ENCODE measurements at regions not wholly inside any gene's neighbourhood (a gene's known extent, or its start where the extent isn't known, plus 50 kb on each side); places are given as distances from the start of the nearest gene placed in this dataset.
A peak's percentile ranks its signal among the peaks of the same experiment; 100 is the strongest.
"Not testable (repeated sequence)": the region's sequence is repeated elsewhere in the genome, so short reads cannot be mapped to it uniquely, and the experiment has no call there.

- Histone ChIP-seq H2AFZ (no peak overlapping the region), H3K9ac (no peak overlapping the region), H3K27ac (no peak overlapping the region), H3K4me3 (no peak overlapping the region), H3K4me2 (ENCODE audit: unreplicated experiment) (no peak overlapping the region), H3K27me3 (replicated peaks; ENCODE audit: insufficient read depth) (peaks cover 28% of the 10 kb centered on the region), H4K20me1 (ENCODE audit: insufficient read depth) (no peaks in the 10 kb centered on the region), H3F3A (ENCODE audit: insufficient read depth) (no peaks in the 10 kb centered on the region), H3K9me3 (ENCODE audit: low read depth) (no peaks in the 10 kb centered on the region), H3K79me2 (ENCODE audit: insufficient read depth) (no peaks in the 10 kb centered on the region), H3K4me1 (ENCODE audit: insufficient read depth) (no peaks in the 10 kb centered on the region), H3K36me3 (ENCODE audit: low read depth) (no peaks in the 10 kb centered on the region), H3K9me2 (ENCODE audit: insufficient read depth) (no peaks in the 10 kb centered on the region)
- TF ChIP-seq EZH2phosphoT487 (IDR thresholded peaks at IDR 0.05; ENCODE audit: insufficient read depth, low read depth) = no peak
- TF ChIP-seq EZH2 (IDR thresholded peaks at IDR 0.05; ENCODE audit: insufficient read depth, poor library complexity, severe bottlenecking) = no peak
- WGBS, 2 experiments (ENCODE audit: low coverage in 1 of 2, low lambda C conversion rate in 2 of 2, missing lambda C conversion rate in 2 of 2) = 78 to 82% methylated on average over 4 of the region's 4 CpGs
- DNase-seq = no peak
- in situ Hi-C loops (cut with MboI) = no loop called here
Observed at GRCh38 chr1:239985044-239985443, 106.6 kb upstream of the FMN2 start.

DNA sequence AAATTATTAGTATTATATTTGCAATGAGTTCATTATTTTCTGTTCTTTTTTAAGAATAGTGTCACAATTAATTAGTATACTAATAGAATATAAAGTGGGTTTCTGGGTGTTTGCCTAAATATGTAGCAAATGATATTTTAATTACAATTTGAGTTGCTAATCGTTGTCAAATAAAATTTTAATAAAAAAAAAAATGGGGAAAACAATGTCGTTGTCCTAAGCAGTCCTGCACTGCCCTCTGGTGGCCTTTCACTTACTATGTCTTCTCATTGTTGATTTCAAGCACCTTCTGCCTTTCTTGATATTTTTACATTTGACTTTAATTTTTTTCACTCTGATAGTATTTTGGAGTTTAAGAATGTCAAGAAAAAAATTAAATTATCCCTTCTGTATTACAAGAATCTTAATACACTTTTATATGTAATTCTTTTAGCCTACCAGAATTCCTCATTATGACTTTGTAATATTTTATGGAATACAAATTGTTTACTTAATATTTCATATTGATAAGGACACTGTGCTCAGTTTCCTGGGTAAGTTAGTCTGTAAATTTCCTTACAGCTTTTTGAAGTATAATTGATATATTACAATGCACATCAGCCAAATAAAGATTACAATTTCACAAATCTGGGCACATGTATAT lies 104.5 kb upstream of the FMN2 start:
- Histone ChIP-seq H3K4me2 (ENCODE audit: unreplicated experiment) (no peak overlapping the region), H3K36me3 (ENCODE audit: low read depth) (no peaks in the 10 kb centered on the region), H3K27me3 (replicated peaks; ENCODE audit: insufficient read depth) (peaks cover 42% of the 10 kb centered on the region), H3K27ac (no peak overlapping the region), H3K79me2 (ENCODE audit: insufficient read depth) (no peaks in the 10 kb centered on the region), H3K9me3 (ENCODE audit: low read depth) (no peaks in the 10 kb centered on the region), H3K4me3 (no peak overlapping the region), H3K4me1 (ENCODE audit: insufficient read depth) (no peaks in the 10 kb centered on the region), H4K20me1 (ENCODE audit: insufficient read depth) (no peaks in the 10 kb centered on the region), H3K9me2 (ENCODE audit: insufficient read depth) (no peaks in the 10 kb centered on the region), H2AFZ (no peak overlapping the region), H3F3A (ENCODE audit: insufficient read depth) (no peaks in the 10 kb centered on the region), H3K9ac (no peak overlapping the region)
- WGBS, 2 experiments (ENCODE audit: low coverage in 1 of 2, low lambda C conversion rate in 2 of 2, missing lambda C conversion rate in 2 of 2) = 0 to 3% methylated on average over 2 of the region's 2 CpGs
- in situ Hi-C loops (cut with MboI) = no loop called here
- no peak for TF ChIP-seq EZH2 (IDR thresholded peaks at IDR 0.05; ENCODE audit: insufficient read depth, poor library complexity, severe bottlenecking)
- TF ChIP-seq EZH2phosphoT487 (IDR thresholded peaks at IDR 0.05; ENCODE audit: insufficient read depth, low read depth) = no peak
- peak; percentile 72 for DNase-seq

DNA sequence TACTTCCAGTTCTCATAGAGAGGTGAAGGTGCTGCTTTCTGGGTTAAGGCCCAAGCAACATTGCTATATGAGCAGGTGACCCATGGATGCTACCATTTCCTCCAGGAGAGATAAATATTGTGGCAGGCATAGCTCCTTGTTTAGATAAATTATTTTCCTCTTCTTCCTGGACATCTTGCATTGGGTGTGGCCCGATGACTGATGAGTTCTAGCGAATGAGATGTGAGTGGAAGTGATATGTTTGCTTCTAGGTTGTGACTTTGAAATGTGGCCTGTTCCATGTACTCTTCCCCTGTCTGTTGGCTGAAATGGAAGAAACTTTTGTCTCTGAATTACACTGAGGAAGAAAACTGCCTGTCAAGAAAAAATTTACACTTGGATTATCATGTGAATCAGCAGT lies 101.7 kb upstream of the FMN2 start:
- no peaks in the 10 kb centered on the region for H3F3A ChIP-seq (ENCODE audit: insufficient read depth)
- H3K9ac ChIP-seq = no peak overlapping the region
- H3K4me1 ChIP-seq (ENCODE audit: insufficient read depth) = no peaks in the 10 kb centered on the region
- in situ Hi-C loops (cut with MboI) = no loop called here
- peaks cover 52% of the 10 kb centered on the region for H3K27me3 ChIP-seq (replicated peaks; ENCODE audit: insufficient read depth)
- no peaks in the 10 kb centered on the region for H3K79me2 ChIP-seq (ENCODE audit: insufficient read depth)
- TF ChIP-seq EZH2 (IDR thresholded peaks at IDR 0.05; ENCODE audit: insufficient read depth, poor library complexity, severe bottlenecking) (no peak), EZH2phosphoT487 (IDR thresholded peaks at IDR 0.05; ENCODE audit: insufficient read depth, low read depth) (no peak)
- H3K9me3 ChIP-seq (ENCODE audit: low read depth) = no peaks in the 10 kb centered on the region
- 63 to 66% methylated on average over 2 of the region's 2 CpGs for WGBS, 2 experiments (ENCODE audit: low coverage in 1 of 2, low lambda C conversion rate in 2 of 2, missing lambda C conversion rate in 2 of 2)
- H3K4me2 ChIP-seq (ENCODE audit: unreplicated experiment) = no peak overlapping the region
- DNase-seq = no peak
- no peaks in the 10 kb centered on the region for H4K20me1 ChIP-seq (ENCODE audit: insufficient read depth)
- no peaks in the 10 kb centered on the region for H3K36me3 ChIP-seq (ENCODE audit: low read depth)
- no peaks in the 10 kb centered on the region for H3K9me2 ChIP-seq (ENCODE audit: insufficient read depth)
- H3K4me3 ChIP-seq = no peak overlapping the region
- H3K27ac ChIP-seq = no peak overlapping the region
- no peak overlapping the region for H2AFZ ChIP-seq

GRCh38 chr1:239992566-239992965 lies 99.1 kb upstream of the FMN2 start:
- H3K4me1 ChIP-seq (ENCODE audit: insufficient read depth); H3K79me2 ChIP-seq (ENCODE audit: insufficient read depth); in situ Hi-C loops (cut with MboI); H3F3A ChIP-seq (ENCODE audit: insufficient read depth); H3K9me3 ChIP-seq (ENCODE audit: low read depth); H3K4me3 ChIP-seq; H3K9ac ChIP-seq; H3K36me3 ChIP-seq (ENCODE audit: low read depth); H3K27ac ChIP-seq; DNase-seq; H4K20me1 ChIP-seq (ENCODE audit: insufficient read depth); H3K4me2 ChIP-seq (ENCODE audit: unreplicated experiment); H3K9me2 ChIP-seq (ENCODE audit: insufficient read depth); H2AFZ ChIP-seq: not testable (repeated sequence)
- WGBS, 2 experiments (ENCODE audit: low coverage in 1 of 2, low lambda C conversion rate in 2 of 2, missing lambda C conversion rate in 2 of 2) = 37 to 49% methylated on average over 7 to 8 of the region's 8 CpGs
- peaks cover 68% of the 10 kb centered on the region for H3K27me3 ChIP-seq (replicated peaks; ENCODE audit: insufficient read depth)

DNA sequence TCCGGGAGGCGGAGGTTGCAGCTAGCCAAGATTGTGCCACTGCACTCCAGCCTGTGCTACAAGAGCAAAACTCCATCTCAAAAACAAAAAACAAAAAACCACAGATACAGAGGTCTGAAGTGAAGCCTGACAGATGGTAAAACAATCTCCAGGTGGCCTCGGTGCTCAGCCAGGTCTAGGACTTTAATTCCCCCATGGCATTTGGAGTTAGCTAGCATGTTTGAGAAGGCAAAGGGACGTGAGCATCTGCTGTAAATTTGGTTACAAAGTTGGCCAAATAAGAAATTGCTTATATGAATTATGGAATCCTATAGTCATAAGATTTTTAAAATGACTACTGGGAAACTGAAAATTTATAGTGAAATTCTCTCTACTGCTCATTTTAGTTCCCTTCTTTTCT lies 98.3 kb upstream of the FMN2 start:
- H3K9ac ChIP-seq = no peak overlapping the region
- H2AFZ ChIP-seq = no peak overlapping the region
- no peaks in the 10 kb centered on the region for H3K9me2 ChIP-seq (ENCODE audit: insufficient read depth)
- no peak overlapping the region for H3K4me2 ChIP-seq (ENCODE audit: unreplicated experiment)
- in situ Hi-C loops (cut with MboI) = no loop called here
- H3F3A ChIP-seq (ENCODE audit: insufficient read depth) = no peaks in the 10 kb centered on the region
- no peaks in the 10 kb centered on the region for H3K9me3 ChIP-seq (ENCODE audit: low read depth)
- H3K36me3 ChIP-seq (ENCODE audit: low read depth) = no peaks in the 10 kb centered on the region
- no peak for DNase-seq
- TF ChIP-seq EZH2 (IDR thresholded peaks at IDR 0.05; ENCODE audit: insufficient read depth, poor library complexity, severe bottlenecking) (no peak), EZH2phosphoT487 (IDR thresholded peaks at IDR 0.05; ENCODE audit: insufficient read depth, low read depth) (no peak)
- H3K4me1 ChIP-seq (ENCODE audit: insufficient read depth) = no peaks in the 10 kb centered on the region
- WGBS, 2 experiments (ENCODE audit: low coverage in 1 of 2, low lambda C conversion rate in 2 of 2, missing lambda C conversion rate in 2 of 2) = 63 to 68% methylated on average over 4 of the region's 4 CpGs
- H3K4me3 ChIP-seq = no peak overlapping the region
- H3K27me3 ChIP-seq (replicated peaks; ENCODE audit: insufficient read depth) = peaks cover 74% of the 10 kb centered on the region
- H3K79me2 ChIP-seq (ENCODE audit: insufficient read depth) = no peaks in the 10 kb centered on the region
- no peaks in the 10 kb centered on the region for H4K20me1 ChIP-seq (ENCODE audit: insufficient read depth)
- H3K27ac ChIP-seq = no peak overlapping the region

Data from GM23248 (cell line).